ENCODE measurements at regions not wholly inside any gene's neighbourhood (a gene's known extent, or its start where the extent isn't known, plus 50 kb on each side); places are given as distances from the start of the nearest gene placed in this dataset.

- WGBS, 3 donors, result 85 to 88% (median 86%) methylated on average over 13 of the region's 13 CpGs
- TF ChIP-seq, protein P1, sequence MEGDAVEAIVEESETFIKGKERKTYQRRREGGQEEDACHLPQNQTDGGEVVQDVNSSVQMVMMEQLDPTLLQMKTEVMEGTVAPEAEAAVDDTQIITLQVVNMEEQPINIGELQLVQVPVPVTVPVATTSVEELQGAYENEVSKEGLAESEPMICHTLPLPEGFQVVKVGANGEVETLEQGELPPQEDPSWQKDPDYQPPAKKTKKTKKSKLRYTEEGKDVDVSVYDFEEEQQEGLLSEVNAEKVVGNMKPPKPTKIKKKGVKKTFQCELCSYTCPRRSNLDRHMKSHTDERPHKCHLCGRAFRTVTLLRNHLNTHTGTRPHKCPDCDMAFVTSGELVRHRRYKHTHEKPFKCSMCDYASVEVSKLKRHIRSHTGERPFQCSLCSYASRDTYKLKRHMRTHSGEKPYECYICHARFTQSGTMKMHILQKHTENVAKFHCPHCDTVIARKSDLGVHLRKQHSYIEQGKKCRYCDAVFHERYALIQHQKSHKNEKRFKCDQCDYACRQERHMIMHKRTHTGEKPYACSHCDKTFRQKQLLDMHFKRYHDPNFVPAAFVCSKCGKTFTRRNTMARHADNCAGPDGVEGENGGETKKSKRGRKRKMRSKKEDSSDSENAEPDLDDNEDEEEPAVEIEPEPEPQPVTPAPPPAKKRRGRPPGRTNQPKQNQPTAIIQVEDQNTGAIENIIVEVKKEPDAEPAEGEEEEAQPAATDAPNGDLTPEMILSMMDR (IDR thresholded peaks at IDR 0.05), result no peak
- no peak overlapping the region for H3K27ac ChIP-seq
- no peak for ATAC-seq
- no peak for DNase-seq
- H3K36me3 ChIP-seq (ENCODE audit: insufficient read depth in 1 of 2, low read depth in 1 of 2), result no peaks in the 10 kb centered on the region
- intact Hi-C loops (cut with DNase I), result no loop called here
- H3K4me3 ChIP-seq, result no peak overlapping the region
- H3K27me3 ChIP-seq (ENCODE audit: insufficient read depth in 3 of 3, low read length in 2 of 3), result peaks cover 0 to 4% (median 0%) of the 10 kb centered on the region in 3 donors
- H3K9me3 ChIP-seq, result no peaks in the 10 kb centered on the region
- no peaks in the 10 kb centered on the region for H3K4me1 ChIP-seq
Measured at GRCh38 chr18:61957801-61958516, 65.2 kb upstream of the RNF152 start.

DNA sequence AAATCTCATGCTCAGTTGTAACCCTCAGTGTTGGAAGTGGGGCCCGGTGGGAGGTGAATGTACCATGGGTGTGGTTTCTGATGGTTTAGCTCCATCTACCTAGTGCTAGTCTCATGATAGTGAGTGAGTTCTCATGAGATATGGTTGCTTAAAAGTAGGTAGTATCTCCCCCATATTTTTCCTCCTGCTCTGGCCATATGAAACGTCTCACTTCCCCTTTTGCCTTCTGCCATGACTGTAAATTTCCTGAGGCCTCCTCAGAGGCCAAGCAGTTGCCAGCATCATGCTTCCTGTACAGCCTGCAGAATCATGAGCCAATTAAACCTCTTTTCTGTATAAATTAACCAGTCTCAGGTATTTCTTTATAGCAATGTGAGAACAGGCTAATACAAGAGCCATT, 62.8 kb upstream of the RNF152 start:
- 57 to 65% (median 64%) methylated on average over 2 of the region's 2 CpGs for WGBS, 3 donors
- TF ChIP-seq, protein P1 (IDR thresholded peaks at IDR 0.05), result no peak
- Histone ChIP-seq H3K36me3 (ENCODE audit: insufficient read depth in 1 of 2, low read depth in 1 of 2) (no peaks in the 10 kb centered on the region), H3K4me1 (no peaks in the 10 kb centered on the region), H3K9me3 (no peaks in the 10 kb centered on the region), H3K4me3 (no peak overlapping the region), H3K27ac (no peak overlapping the region), H3K27me3 (ENCODE audit: insufficient read depth in 3 of 3, low read length in 2 of 3) (peaks cover 0 to 7% (median 0%) of the 10 kb centered on the region in 3 donors)
- ATAC-seq, result no peak
- no peak for DNase-seq
- intact Hi-C loops (cut with DNase I), result no loop called here

DNA sequence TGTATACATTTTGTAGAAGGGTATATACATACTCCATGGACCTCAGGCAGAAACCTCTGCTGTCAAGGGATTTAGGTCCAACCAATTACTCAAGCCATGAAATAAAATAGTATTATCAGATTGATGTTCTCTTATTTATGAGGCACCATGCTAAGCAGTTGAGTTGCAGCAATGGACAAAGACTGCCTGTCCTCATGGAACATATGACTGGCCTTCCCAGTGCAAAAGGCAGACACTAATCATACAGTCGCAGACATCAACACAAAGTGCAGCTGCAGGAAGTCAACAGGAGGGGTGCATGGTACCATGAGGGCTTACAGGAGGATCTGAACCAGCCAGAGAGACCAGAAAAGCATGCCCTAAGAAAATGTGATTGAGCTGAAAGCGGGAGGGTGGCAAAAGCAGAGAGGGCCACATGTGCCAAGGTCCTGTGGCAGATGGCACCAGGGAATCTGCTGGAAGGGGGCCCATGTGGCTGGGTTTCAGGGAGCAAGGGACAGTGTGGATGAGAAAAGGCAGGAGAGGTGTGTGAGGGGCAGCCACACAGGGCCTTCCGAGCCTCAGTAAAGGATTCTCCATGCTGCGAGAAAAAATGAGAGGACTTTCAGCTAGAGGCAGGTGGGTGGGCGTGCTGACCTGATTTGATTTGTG, 61.4 kb upstream of the RNF152 start:
- Histone ChIP-seq H3K27me3 (ENCODE audit: insufficient read depth in 3 of 3, low read length in 2 of 3) (peaks cover 0 to 7% (median 0%) of the 10 kb centered on the region in 3 donors), H3K36me3 (ENCODE audit: insufficient read depth in 1 of 2, low read depth in 1 of 2) (no peaks in the 10 kb centered on the region), H3K27ac (no peak overlapping the region), H3K4me3 (no peak overlapping the region), H3K4me1 (no peaks in the 10 kb centered on the region), H3K9me3 (no peaks in the 10 kb centered on the region)
- intact Hi-C loops (cut with DNase I), result no loop called here
- ATAC-seq, result no peak
- TF ChIP-seq, protein P1 (IDR thresholded peaks at IDR 0.05), result no peak
- WGBS, 3 donors, result 77 to 87% (median 86%) methylated on average over 5 of the region's 5 CpGs
- DNase-seq, result no peak

- TF ChIP-seq, protein P1 (IDR thresholded peaks at IDR 0.05), result no peak
- 57 to 64% (median 58%) methylated on average over 5 of the region's 5 CpGs for WGBS, 3 donors
- intact Hi-C loops (cut with DNase I), result no loop called here
- Histone ChIP-seq H3K4me3 (no peak overlapping the region), H3K4me1 (no peaks in the 10 kb centered on the region), H3K27me3 (ENCODE audit: insufficient read depth in 3 of 3, low read length in 2 of 3) (peaks cover 0 to 7% (median 0%) of the 10 kb centered on the region in 3 donors), H3K36me3 (ENCODE audit: insufficient read depth in 1 of 2, low read depth in 1 of 2) (no peaks in the 10 kb centered on the region), H3K27ac (no peak overlapping the region), H3K9me3 (no peaks in the 10 kb centered on the region)
- ATAC-seq, result no peak
- DNase-seq, result no peak
Measured at GRCh38 chr18:61953641-61954040, 60.8 kb upstream of the RNF152 start.

Data from psoas muscle (tissue), 7 donors.